HG03066 (cell line): ENCODE measurements at regions not wholly inside any gene's neighbourhood (a gene's known extent, or its start where the extent isn't known, plus 50 kb on each side); places are given as distances from the start of the nearest gene placed in this dataset.
"Not testable (repeated sequence)": the region's sequence is repeated elsewhere in the genome, so short reads cannot be mapped to it uniquely, and the experiment has no call there.

Experiments
- ATAC-seq: cut with Tn5 transposase; IDR thresholded peaks from one replicate; pipeline ENCODE4 v1.9.1; 2021; ENCODE audit warnings: low read depth; ENCODE audit not compliant: unreplicated experiment

- no peak for ATAC-seq
These were observed 54.4 kb upstream of the JAK1 start for GRCh38 chr1:65020774-65021173.

- ATAC-seq = no peak
These were observed 55.4 kb upstream of the JAK1 start for GRCh38 chr1:65021795-65022194.

GRCh38 chr1:65022216-65022615, 55.9 kb upstream of the JAK1 start:
- no peak for ATAC-seq

GRCh38 chr1:65025794-65026193, 59.4 kb upstream of the JAK1 start:
- no peak for ATAC-seq

- ATAC-seq = no peak
These were observed 59.9 kb upstream of the JAK1 start for GRCh38 chr1:65026235-65026634.

GRCh38 chr1:65027666-65028358, 61.5 kb upstream of the JAK1 start:
- ATAC-seq = no peak

GRCh38 chr1:65029434-65029833, 63.1 kb upstream of the JAK1 start:
- not testable (repeated sequence) for ATAC-seq

- ATAC-seq = not testable (repeated sequence)
These were observed 68.5 kb upstream of the JAK1 start for GRCh38 chr1:65034879-65035278.

- ATAC-seq = no peak
These were observed 70.3 kb upstream of the JAK1 start for GRCh38 chr1:65036570-65037051.

- ATAC-seq = no peak
These were observed 72.7 kb upstream of the JAK1 start for GRCh38 chr1:65039066-65039465.

- no peak for ATAC-seq
These were observed 73.2 kb upstream of the JAK1 start for GRCh38 chr1:65039508-65039907.

GRCh38 chr1:65042467-65042866, 76.1 kb upstream of the JAK1 start:
- no peak for ATAC-seq

- no peak for ATAC-seq
These were observed 78.1 kb upstream of the JAK1 start for GRCh38 chr1:65044411-65044810.

- ATAC-seq = no peak
These were observed 78.9 kb upstream of the JAK1 start for GRCh38 chr1:65045022-65045817.

GRCh38 chr1:65048335-65048734, 82.0 kb upstream of the JAK1 start:
- ATAC-seq = no peak

- no peak for ATAC-seq
These were observed 83.8 kb upstream of the JAK1 start for GRCh38 chr1:65049941-65050713.

- ATAC-seq = no peak
These were observed 84.4 kb upstream of the JAK1 start for GRCh38 chr1:65050735-65051134.

- no peak for ATAC-seq
These were observed 88.1 kb upstream of the JAK1 start for GRCh38 chr1:65054481-65054880.

- ATAC-seq = no peak
These were observed 89.4 kb upstream of the JAK1 start for GRCh38 chr1:65055747-65056146.

GRCh38 chr1:65056234-65056633, 89.9 kb upstream of the JAK1 start:
- no peak for ATAC-seq

GRCh38 chr1:65056866-65057265, 90.5 kb upstream of the JAK1 start:
- no peak for ATAC-seq
